ENCODE measurements at regions not wholly inside any gene's neighbourhood (a gene's known extent, or its start where the extent isn't known, plus 50 kb on each side); places are given as distances from the start of the nearest gene placed in this dataset.

DNA sequence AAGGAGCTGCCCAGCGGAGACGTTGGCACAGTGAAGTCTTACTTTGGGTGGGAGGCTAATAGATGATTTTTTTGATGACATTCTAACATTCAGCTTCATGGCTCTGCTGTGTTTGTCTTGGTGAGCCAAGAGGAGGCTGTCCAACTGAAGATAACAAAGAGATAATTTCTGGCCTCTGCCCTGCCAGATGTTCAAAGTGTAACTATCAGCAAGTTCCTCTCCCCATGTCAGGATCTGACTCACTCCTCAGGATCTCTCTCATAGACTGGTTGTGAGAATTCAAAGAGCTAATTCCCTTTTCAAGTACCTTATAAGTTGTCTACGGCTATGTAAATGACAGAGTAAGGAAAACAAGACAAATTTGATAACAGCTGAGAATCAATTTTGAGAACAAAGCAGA lies 1340.9 kb downstream of the XPNPEP1 start:
- no peak overlapping the region for H3K4me3 ChIP-seq
- no peak overlapping the region for H3K27ac ChIP-seq
- TF ChIP-seq, protein P1, sequence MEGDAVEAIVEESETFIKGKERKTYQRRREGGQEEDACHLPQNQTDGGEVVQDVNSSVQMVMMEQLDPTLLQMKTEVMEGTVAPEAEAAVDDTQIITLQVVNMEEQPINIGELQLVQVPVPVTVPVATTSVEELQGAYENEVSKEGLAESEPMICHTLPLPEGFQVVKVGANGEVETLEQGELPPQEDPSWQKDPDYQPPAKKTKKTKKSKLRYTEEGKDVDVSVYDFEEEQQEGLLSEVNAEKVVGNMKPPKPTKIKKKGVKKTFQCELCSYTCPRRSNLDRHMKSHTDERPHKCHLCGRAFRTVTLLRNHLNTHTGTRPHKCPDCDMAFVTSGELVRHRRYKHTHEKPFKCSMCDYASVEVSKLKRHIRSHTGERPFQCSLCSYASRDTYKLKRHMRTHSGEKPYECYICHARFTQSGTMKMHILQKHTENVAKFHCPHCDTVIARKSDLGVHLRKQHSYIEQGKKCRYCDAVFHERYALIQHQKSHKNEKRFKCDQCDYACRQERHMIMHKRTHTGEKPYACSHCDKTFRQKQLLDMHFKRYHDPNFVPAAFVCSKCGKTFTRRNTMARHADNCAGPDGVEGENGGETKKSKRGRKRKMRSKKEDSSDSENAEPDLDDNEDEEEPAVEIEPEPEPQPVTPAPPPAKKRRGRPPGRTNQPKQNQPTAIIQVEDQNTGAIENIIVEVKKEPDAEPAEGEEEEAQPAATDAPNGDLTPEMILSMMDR (IDR thresholded peaks at IDR 0.05) = no peak
- no peak for DNase-seq (ENCODE audit: low spot score)

DNA sequence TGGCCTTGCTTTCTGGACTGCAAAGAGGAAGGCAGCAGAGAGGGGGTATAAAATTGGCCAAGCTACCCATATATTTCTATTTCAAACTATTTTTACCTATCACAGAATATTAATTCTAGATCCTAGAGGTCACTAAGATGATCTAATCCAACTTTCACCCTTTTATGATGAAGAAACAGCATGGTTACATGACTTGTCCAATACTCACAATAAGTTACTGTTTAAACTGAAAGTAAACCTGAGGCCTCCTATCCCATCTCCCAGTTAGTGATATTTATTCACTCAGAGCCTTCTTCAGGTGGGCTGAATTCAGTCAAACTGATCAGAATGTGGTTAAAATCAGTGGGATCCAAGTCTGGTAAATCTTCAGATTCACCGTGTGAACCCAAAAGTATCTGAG lies 1345.1 kb downstream of the XPNPEP1 start:
- TF ChIP-seq, protein P1 (IDR thresholded peaks at IDR 0.05) = no peak
- Histone ChIP-seq H3K4me3 (no peak overlapping the region), H3K27ac (no peak overlapping the region)
- DNase-seq (ENCODE audit: low spot score) = no peak

DNA sequence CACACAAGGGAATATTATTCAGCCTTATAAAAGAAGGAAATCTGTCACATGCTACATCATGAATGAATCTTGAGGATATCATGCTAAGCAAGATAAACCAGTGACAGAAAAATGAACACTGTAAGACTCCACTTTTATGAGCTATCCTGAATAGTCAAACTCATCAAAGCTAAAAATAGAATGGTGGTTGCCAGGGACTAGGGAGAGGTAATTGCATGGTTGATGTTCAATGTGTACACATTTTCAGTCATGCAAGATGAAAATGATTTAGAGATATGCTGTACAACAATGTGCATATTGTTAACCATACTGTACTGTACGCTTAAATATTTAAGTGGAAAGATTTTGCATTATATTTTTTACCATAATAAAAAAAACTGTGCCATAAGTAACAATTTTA lies 1349.1 kb downstream of the XPNPEP1 start:
- Histone ChIP-seq H3K27ac (no peak overlapping the region), H3K4me3 (no peak overlapping the region)
- TF ChIP-seq, protein P1 (IDR thresholded peaks at IDR 0.05) = no peak
- DNase-seq (ENCODE audit: low spot score) = no peak

DNA sequence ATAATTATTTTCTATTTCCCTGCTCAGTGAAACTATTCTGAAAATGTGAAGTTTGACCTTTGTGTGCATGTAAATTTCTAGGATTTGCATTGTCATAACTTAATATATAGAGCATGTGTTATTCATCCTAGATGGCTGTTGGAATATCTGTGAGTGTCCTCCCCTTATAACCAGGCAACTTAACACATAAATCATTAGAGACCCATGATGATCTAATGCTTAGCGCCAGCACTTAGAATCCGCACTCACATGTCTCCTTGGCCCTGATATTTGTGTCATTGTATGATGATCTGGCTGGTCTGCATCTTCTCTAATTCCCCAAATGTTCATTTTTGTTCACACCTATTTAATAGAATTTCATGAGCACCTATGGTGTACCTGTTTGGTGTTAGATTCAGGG lies 1354.5 kb downstream of the XPNPEP1 start:
- H3K27ac ChIP-seq = no peak overlapping the region
- DNase-seq (ENCODE audit: low spot score) = no peak
- TF ChIP-seq, protein P1 (IDR thresholded peaks at IDR 0.05) = no peak
- H3K4me3 ChIP-seq = no peak overlapping the region

DNA sequence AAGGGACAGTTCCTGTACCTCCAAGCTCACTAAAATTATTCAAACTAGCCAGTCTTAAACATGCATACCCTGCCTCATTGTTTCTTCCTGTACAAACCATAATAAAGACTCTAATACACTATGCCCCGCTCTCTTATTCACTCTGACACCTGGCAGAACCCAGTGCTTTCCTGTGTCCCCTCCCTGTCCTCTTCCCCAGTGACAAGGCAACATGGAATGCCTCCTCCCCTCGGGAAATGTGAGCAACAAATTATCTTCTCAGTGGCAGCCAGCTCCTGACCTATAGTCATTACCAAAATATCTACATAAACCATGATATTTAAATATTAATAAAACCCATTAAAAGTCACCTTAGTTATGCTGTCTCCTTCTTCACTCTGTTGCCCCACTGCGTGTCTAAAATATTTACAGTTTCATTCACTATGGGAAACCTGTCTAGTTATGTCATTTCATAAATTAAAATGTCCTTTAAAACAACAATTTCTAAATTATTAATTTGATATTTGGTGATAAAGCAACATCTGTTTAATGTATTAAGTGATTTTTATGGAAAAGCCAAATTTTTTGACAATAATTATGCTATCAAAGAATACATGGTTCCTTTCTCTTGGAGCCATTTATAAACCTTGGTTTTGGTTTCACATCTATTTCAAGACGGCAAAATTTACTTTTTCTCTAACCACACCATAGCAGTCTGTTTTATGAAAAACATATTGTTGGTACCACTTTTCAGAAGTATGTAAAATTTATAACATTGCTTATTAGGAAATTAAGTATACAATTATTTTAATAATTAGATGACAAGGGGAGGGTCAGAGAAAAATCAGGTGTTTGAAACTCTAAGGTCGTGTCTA lies 1355.2 kb downstream of the XPNPEP1 start:
- Histone ChIP-seq H3K27ac (no peak overlapping the region), H3K4me3 (no peak overlapping the region)
- DNase-seq (ENCODE audit: low spot score) = no peak
- TF ChIP-seq, protein P1 (IDR thresholded peaks at IDR 0.05) = no peak

DNA sequence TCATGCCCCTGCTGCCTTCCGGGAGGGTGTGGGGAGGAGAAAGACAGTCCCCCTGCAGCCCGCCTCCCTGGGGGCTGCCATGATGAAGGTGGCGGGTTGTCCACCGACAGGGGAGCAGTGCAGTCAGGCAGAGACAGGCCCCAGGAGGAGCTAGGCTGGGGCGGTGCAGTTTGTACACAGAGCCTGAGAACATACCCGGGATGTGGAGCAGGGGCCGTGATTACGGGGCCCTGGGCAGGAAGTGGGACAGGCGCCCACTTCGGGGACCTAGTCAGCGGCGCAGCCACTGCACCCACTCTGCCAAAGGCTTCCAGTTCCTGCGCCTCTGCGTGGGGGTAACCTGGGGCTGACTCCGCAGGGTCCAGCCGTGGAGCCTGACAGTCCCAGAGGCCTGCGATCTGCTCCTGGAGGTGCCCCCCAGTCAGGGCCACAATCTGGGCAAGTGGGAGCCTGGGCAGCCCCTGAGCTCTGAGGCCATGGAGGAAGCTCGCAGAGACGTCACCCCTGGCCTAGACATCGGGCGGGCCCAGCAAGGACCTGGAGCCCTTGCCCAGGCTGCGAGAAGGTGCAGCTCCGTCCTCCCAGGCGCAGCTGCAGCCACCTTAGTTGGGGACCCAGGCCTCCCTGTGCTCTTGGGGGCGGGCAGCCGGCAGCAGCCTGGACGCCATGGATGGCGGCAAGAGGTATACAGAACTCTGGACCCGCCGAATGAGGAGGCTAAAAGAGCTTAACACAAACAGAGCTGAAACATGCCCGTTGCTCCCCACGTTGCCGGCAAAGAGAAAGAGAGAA lies 1356.8 kb downstream of the XPNPEP1 start:
- H3K27ac ChIP-seq = no peak overlapping the region
- no peak for DNase-seq (ENCODE audit: low spot score)
- H3K4me3 ChIP-seq = no peak overlapping the region
- TF ChIP-seq, protein P1 (IDR thresholded peaks at IDR 0.05) = no peak
